SK-N-SH (cell line): ENCODE measurements at regions not wholly inside any gene's neighbourhood (a gene's known extent, or its start where the extent isn't known, plus 50 kb on each side); places are given as distances from the start of the nearest gene placed in this dataset.

Experiments
- CTCF ChIA-PET: fragments of 300-600, 350-600 bp; formaldehyde crosslinking; extraction: SDS; loops from one replicate; lab custom pipeline; 2021; lab: Yijun Ruan, JAX
- POLR2A ChIA-PET: fragments of 350-600 bp; sonication (Branson Sonifier 250); formaldehyde crosslinking; extraction: SDS; loops from one replicate; lab custom pipeline; 2020; ENCODE audit warnings: antibody characterized with exemption, inconsistent platforms; lab: Yijun Ruan, JAX
- DNase-seq: peaks from one replicate; pipeline ENCODE4 v3.0.0; 2012
- H2AFZ ChIP-seq: fragments of 200-600 bp; sonication (generic); 2 replicates; pipeline ENCODE4 v1.8.1; 2016; ENCODE audit warnings: antibody characterized with exemption, mild to moderate bottlenecking, low read depth
- H3F3A ChIP-seq: fragments of 200-600 bp; sonication (generic); replicated peaks from 2 replicates; pipeline ENCODE3; 2016; ENCODE audit warnings: antibody characterized with exemption, mild to moderate bottlenecking; ENCODE audit not compliant: insufficient read depth
- H3K27ac ChIP-seq, 2 experiments: fragments of 200-500 bp in 1 of 2; fragments of 200-600 bp in 1 of 2; sonication (Bioruptor generic) in 1 of 2; sonication (generic), shearing (Covaris generic) in 1 of 2; 2 replicates each; pipeline versions ENCODE4 v1.5.1 to v1.6.1; 2014 to 2016; ENCODE audit warnings: low read depth in 2 of 2, inconsistent platforms in 1 of 2, low read length in 1 of 2, mild to moderate bottlenecking in 1 of 2, mixed read lengths in 1 of 2
- H3K27me3 ChIP-seq: fragments of 200-600 bp; sonication (generic), shearing (Covaris generic); 2 replicates; pipeline ENCODE4 v1.6.1; 2016; ENCODE audit warnings: mixed run types; ENCODE audit not compliant: insufficient read depth
- H3K36me3 ChIP-seq, 2 experiments: fragments of 200-500 bp in 1 of 2; fragments of 200-600 bp in 1 of 2; sonication (Bioruptor generic) in 1 of 2; sonication (generic) in 1 of 2; replicated peaks in 1 of 2; 2 replicates each; pipeline versions ENCODE3 to v1.5.1; 2014 to 2016; ENCODE audit warnings: low read length in 1 of 2, mild to moderate bottlenecking in 1 of 2; ENCODE audit not compliant: insufficient read depth in 2 of 2, control insufficient read depth in 1 of 2
- H3K4me1 ChIP-seq, 2 experiments: fragments of 200-500 bp in 1 of 2; fragments of 200-600 bp in 1 of 2; sonication (Bioruptor generic) in 1 of 2; sonication (generic), shearing (Covaris generic) in 1 of 2; 2 replicates each; pipeline versions ENCODE4 v1.5.1 to v1.6.1; 2014 to 2016; ENCODE audit warnings: low read depth in 1 of 2, low read length in 1 of 2, mixed run types in 1 of 2; ENCODE audit not compliant: insufficient read depth in 2 of 2, control insufficient read depth in 1 of 2
- H3K4me2 ChIP-seq: fragments of 200-600 bp; sonication (generic), shearing (Covaris generic); 2 replicates; pipeline ENCODE4 v1.6.1; 2017; ENCODE audit warnings: mixed run types
- H3K4me3 ChIP-seq, 2 experiments: fragments of 200-500 bp in 1 of 2; fragments of 200-600 bp in 1 of 2; sonication (Bioruptor generic) in 1 of 2; sonication (generic), shearing (Covaris generic) in 1 of 2; 2 replicates each; pipeline versions ENCODE4 v1.5.1 to v1.8.1; 2014 to 2016; ENCODE audit warnings: low read depth in 2 of 2, inconsistent platforms in 1 of 2, low read length in 1 of 2, mild to moderate bottlenecking in 1 of 2, mixed read lengths in 1 of 2, moderate library complexity in 1 of 2
- H3K79me2 ChIP-seq: fragments of 200-600 bp; sonication (generic); 2 replicates; pipeline ENCODE4 v1.8.1; 2017; ENCODE audit warnings: mild to moderate bottlenecking; ENCODE audit not compliant: insufficient read depth
- H3K9ac ChIP-seq: fragments of 200-600 bp; sonication (generic); 2 replicates; pipeline ENCODE4 v1.6.1; 2017; ENCODE audit warnings: mixed run types
- H3K9me2 ChIP-seq: fragments of 200-600 bp; sonication (generic); 2 replicates; pipeline ENCODE4 v1.6.1; 2017; ENCODE audit warnings: mixed run types
- H3K9me3 ChIP-seq: fragments of 200-600 bp; sonication (generic); 2 replicates; pipeline ENCODE4 v1.6.1; 2017; ENCODE audit warnings: mixed run types, mild to moderate bottlenecking, moderate library complexity
- H4K20me1 ChIP-seq: fragments of 200-600 bp; sonication (generic); 2 replicates; pipeline ENCODE4 v1.6.1; 2017; ENCODE audit warnings: mild to moderate bottlenecking, mixed run types; ENCODE audit not compliant: insufficient read depth
- CHD2 ChIP-seq: fragments of 150-350 bp; IDR thresholded peaks from 2 replicates; pipeline ENCODE4 v1.6.1; 2018; ENCODE audit warnings: low read length; ENCODE audit not compliant: partially characterized antibody
- CTCF ChIP-seq: fragments of 200-600 bp; sonication (generic); IDR thresholded peaks from 2 replicates; pipeline ENCODE4 v1.6.1; 2017; ENCODE audit warnings: antibody characterized with exemption, mild to moderate bottlenecking, moderate library complexity
- EZH2phosphoT487 ChIP-seq: fragments of 200-600 bp; sonication (generic); IDR thresholded peaks from 2 replicates; pipeline ENCODE4 v1.6.1; 2017; ENCODE audit warnings: low read depth, mixed run types, mild to moderate bottlenecking, antibody characterized with exemption, moderate library complexity, borderline replicate concordance
- FOSL2 ChIP-seq: IDR thresholded peaks from 2 replicates; pipeline ENCODE4 v1.4.0; 2012; ENCODE audit warnings: low read depth, mild to moderate bottlenecking, moderate library complexity, borderline replicate concordance
- FOXJ3 ChIP-seq: sonication (generic); formaldehyde crosslinking; IDR thresholded peaks from 2 replicates; pipeline ENCODE4 v1.5.1; 2020; ENCODE audit warnings: mild to moderate bottlenecking, missing genetic modification reagents
- FOXM1 ChIP-seq: IDR thresholded peaks from 2 replicates; pipeline ENCODE4 v1.4.0; 2012; ENCODE audit warnings: low read depth, mild to moderate bottlenecking
- GABPA ChIP-seq: IDR thresholded peaks from 2 replicates; pipeline ENCODE4 v1.4.0; 2012; ENCODE audit warnings: low read depth, mild to moderate bottlenecking
- JUND ChIP-seq: IDR thresholded peaks from 2 replicates; pipeline ENCODE4 v1.4.0; 2012
- MEF2A ChIP-seq: IDR thresholded peaks from 2 replicates; pipeline ENCODE4 v1.4.0; 2012; ENCODE audit warnings: low read depth, borderline replicate concordance
- MXI1 ChIP-seq: IDR thresholded peaks from 2 replicates; pipeline ENCODE4 v1.6.1; 2012; ENCODE audit warnings: mild to moderate bottlenecking, low read depth, low read length, improper control_type of control experiment
- NFIC ChIP-seq: IDR thresholded peaks from 2 replicates; pipeline ENCODE4 v1.4.0; 2012; ENCODE audit warnings: borderline replicate concordance
- NRF1 ChIP-seq: IDR thresholded peaks from 2 replicates; pipeline ENCODE4 v1.6.1; 2012; ENCODE audit warnings: low read depth, mild to moderate bottlenecking, low read length
- PBX3 ChIP-seq: IDR thresholded peaks from 2 replicates; pipeline ENCODE4; 2012
- RAD21 ChIP-seq: IDR thresholded peaks from 2 replicates; pipeline ENCODE4 v1.6.1; 2012; ENCODE audit warnings: mild to moderate bottlenecking, low read length
- RCOR1 ChIP-seq: fragments of 150-350 bp; IDR thresholded peaks from 2 replicates; pipeline ENCODE4 v1.6.1; 2017; ENCODE audit warnings: antibody characterized with exemption, low read length
- SMC3 ChIP-seq: IDR thresholded peaks from 2 replicates; pipeline ENCODE4 v1.6.1; 2012; ENCODE audit warnings: low read depth, low read length, improper control_type of control experiment
- TEAD4 ChIP-seq: IDR thresholded peaks from 2 replicates; pipeline ENCODE4 v1.4.0; 2012; ENCODE audit warnings: mild to moderate bottlenecking, borderline replicate concordance; ENCODE audit not compliant: insufficient read depth
- YY1 ChIP-seq: IDR thresholded peaks from 2 replicates; pipeline ENCODE4 v1.4.0; 2012; ENCODE audit warnings: low read depth, mild to moderate bottlenecking
- ZBTB33 ChIP-seq: IDR thresholded peaks from 2 replicates; pipeline ENCODE4 v1.4.0; 2012; ENCODE audit warnings: low read depth, borderline replicate concordance
- WGBS: methylation state at CpG from one replicate; pipeline ENCODE4 v1.1.6; 2017; ENCODE audit warnings: low lambda C conversion rate; 5-methylcytosine and 5-hydroxymethylcytosine counted together
- TF ChIP-seq, protein P1 (sequence below): IDR thresholded peaks from 2 replicates; pipeline ENCODE4 v1.4.0; 2012; ENCODE audit warnings: low read depth

DNA sequence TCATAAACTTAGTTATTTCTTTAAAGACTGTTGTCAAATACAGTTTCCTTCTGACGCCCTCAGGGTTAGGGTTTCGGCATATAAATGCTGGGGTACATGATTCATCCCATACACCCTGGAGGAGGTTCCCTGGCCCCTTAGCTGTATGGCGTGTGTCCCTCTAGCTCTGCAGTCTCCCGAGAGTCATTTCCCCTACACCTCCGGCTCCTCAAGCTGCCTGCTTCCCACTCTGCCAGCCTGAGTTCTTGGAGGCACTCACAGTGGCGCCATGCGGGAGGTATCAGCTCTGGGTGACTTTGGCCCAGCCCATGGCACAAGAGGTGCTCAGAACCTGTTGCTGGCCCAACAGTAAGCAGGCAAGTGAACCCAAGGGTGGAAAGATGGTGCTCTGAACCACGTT, 70.2 kb upstream of the TRPM1 start:
- no peak overlapping the region for H3K4me2 ChIP-seq
- POLR2A ChIA-PET: no interaction called here
- no peaks in the 10 kb centered on the region for H3K27me3 ChIP-seq
- H3F3A ChIP-seq: no peaks in the 10 kb centered on the region
- H3K36me3 ChIP-seq: no peaks in the 10 kb centered on the region
- no peak for DNase-seq
- no peaks in the 10 kb centered on the region for H3K9me3 ChIP-seq
- peaks cover 0 to 2% of the 10 kb centered on the region in 2 experiments; a peak in 1 of 4 replicates for H3K4me1 ChIP-seq
- TF ChIP-seq PBX3: no peak
- no peak for TF ChIP-seq TEAD4
- TF ChIP-seq FOSL2: no peak
- no peak for TF ChIP-seq RAD21
- no peak for TF ChIP-seq GABPA
- no peak for TF ChIP-seq MEF2A
- no peak for TF ChIP-seq ZBTB33
- TF ChIP-seq SMC3: no peak
- TF ChIP-seq FOXM1: no peak
- TF ChIP-seq EZH2phosphoT487: no peak
- no peak for TF ChIP-seq MXI1
- TF ChIP-seq, protein P1, sequence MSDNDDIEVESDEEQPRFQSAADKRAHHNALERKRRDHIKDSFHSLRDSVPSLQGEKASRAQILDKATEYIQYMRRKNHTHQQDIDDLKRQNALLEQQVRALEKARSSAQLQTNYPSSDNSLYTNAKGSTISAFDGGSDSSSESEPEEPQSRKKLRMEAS: no peak
- no peak for TF ChIP-seq NFIC
- no peak for TF ChIP-seq CHD2
- no peak for TF ChIP-seq JUND
- no peak for TF ChIP-seq NRF1
- no peak for TF ChIP-seq RCOR1
- TF ChIP-seq FOXJ3 (CRISPR knock-in tag): no peak
- TF ChIP-seq YY1: no peak
- TF ChIP-seq CTCF: no peak
- CTCF ChIA-PET: interaction anchor here (1.0 to 1.6 kb wide), 2 partner anchors 34 to 318 kb away, joined by 3 to 5 read pairs; no protein-coding TSS in a partner anchor
- no peak overlapping the region for H3K4me3 ChIP-seq
- H3K9ac ChIP-seq: no peak overlapping the region
- no peak overlapping the region for H3K27ac ChIP-seq
- H3K9me2 ChIP-seq: no peaks in the 10 kb centered on the region
- H3K79me2 ChIP-seq: no peaks in the 10 kb centered on the region
- WGBS: 49% methylated on average over 8 of the region's 8 CpGs
- H2AFZ ChIP-seq: no peak overlapping the region
- no peaks in the 10 kb centered on the region for H4K20me1 ChIP-seq
